HG02623 (cell line): ENCODE measurements at regions not wholly inside any gene's neighbourhood (a gene's known extent, or its start where the extent isn't known, plus 50 kb on each side); places are given as distances from the start of the nearest gene placed in this dataset.
"Not testable (repeated sequence)": the region's sequence is repeated elsewhere in the genome, so short reads cannot be mapped to it uniquely, and the experiment has no call there.

Source experiments
- ATAC-seq: cut with Tn5 transposase; IDR thresholded peaks from one replicate; pipeline ENCODE4 v1.9.1; 2021; ENCODE audit warnings: moderate library complexity; ENCODE audit not compliant: unreplicated experiment

DNA sequence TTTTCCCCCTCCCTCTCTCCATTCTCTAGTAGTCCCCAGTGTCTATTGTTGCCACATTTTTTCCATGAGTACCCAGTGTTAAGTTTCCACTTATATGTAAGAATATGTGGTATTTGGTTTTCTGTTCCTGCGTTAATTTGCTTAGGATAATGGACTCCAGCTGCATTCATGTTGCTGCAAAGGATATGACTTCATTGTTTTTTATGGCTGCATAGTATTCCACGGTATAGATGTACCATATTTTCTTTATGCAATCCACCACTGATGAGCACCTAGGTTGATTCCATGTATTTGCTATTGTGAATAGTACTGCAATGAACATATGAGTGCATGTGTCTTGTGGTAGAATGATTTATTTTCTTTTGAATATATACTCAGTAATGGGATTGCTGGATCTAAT lies 77.4 kb upstream of the MEGF10 start:
- no peak for ATAC-seq

DNA sequence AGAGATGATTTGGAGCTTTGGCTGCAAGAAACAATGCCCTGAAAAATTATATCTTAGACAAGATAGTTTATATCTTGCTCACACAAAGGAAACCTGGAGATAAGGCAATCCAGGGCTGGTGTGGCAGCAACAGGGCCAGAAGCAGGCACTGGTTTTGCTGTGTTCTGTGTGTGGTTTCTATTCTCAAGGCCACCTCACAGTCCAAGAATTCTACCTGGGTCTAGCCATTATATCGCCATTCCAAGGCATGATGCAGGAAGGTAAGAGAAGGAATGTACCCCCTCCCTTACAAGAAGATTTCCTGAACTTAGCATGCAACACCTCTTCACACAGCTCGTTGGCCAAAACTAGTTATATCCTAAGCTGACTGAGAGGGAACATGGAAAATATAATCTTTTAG lies 74.5 kb upstream of the MEGF10 start:
- ATAC-seq: no peak

DNA sequence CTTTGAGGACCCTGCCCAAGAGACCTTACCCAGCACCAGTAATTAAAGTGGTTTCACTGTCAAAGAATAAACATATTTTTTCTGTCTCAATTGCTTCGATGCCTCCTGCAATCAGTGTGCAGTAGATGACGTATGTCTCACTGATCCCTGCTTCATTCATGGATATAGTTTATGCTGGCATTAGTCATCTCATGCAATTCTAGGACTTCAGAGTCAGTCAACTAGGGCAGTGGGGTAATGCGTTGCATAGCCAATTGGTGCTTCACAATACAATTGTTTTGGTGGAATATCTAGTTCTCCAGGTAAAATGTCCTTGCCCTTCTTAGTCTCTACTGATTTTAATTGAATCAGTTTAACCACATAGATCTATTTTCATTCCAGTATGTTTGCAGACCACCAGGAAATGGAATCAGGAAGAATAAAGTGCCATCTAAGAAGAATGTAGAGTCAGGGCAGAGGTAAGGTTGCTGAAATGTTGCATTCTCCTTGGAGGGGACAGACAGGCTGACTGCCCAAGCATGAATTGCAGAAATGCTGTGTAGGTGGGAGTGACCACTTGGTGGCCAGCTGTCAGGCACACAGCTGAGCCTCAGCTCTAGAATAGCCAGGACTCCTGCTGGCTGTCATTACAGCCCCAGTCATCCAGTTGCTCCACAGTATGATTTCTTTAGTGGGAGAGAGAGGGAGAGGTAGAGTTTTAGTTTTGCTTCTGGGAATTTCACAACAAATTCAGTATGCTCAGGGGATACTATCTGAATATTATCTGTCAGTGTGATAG lies 73.5 kb upstream of the MEGF10 start:
- no peak for ATAC-seq

DNA sequence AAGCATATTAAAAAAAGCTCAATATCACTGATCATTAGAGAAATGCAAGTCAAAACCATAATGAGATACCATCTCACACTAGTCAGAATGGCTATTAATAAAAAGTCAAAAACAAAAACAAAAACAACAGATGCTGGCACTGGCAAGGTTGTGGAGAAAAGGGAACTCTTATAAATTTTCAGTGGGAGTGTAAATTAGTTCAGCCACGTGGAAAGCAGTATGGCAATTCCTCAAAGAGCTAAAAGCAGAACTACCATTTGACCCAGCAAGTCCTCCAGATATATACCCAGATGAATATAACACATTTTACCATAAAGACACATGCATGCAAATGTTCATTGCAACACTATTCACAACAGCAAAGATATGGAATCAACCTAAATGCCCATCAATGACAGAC lies 68.7 kb upstream of the MEGF10 start:
- not testable (repeated sequence) for ATAC-seq

DNA sequence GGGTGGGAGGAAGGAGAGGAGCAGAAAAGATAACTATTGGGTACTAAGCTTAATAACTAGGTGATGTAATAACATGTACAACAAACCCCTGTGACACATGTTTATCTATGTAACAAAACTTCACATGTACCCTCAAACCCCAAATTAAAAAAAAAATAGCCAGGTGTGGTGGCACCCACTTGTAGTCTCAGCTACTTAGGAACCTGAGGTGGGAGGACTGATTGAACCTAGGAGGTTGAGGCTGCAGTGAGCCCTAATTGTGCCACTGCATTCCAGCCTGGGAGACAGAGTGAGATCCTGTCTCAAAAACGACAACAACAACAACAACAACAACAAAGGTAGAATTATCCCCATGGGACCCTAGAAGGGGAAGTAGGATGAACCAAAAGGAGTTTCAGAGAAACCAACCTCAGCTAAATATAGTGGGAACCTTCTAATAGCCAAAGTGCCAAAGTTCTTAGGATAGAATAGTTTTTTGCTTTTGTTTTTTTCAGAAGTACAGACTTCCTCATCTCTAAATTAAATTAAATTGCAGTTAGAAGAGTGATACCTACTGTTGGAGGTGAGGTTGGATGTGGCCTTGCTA lies 67.9 kb upstream of the MEGF10 start:
- ATAC-seq: peak; percentile 62

DNA sequence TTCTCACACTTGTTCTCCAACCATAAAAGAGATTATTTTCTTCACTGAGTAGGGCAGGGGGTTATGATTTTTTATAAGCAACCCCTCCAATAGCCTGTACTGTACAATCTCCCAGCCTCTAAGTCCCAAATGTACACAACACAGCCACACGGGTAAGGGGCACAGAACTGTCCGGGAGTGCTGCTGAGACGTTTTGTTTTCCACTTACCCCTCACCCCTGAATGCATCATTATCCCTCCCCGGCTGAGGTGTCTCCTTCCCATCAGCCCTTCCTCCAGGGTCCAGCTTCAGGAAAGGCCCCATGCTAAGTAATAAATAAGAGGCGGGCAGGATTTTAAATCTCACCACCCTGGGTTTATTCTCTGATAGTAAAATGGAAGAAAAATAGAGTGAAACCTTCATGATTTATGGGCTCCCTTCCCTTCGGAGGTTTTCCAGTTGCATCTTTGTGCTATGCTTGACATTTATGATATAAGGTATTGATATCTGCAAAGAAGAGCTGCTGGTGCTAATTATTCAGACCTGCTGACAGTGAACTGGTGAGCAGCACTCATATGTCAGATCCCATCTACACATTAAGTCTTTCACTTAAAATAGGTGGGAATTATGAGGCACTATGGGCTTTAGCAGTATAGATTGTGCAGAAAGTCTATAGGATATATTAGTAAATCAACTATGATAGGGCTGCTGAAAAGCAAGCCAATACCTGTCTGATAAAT lies 67.2 kb upstream of the MEGF10 start:
- ATAC-seq: no peak

DNA sequence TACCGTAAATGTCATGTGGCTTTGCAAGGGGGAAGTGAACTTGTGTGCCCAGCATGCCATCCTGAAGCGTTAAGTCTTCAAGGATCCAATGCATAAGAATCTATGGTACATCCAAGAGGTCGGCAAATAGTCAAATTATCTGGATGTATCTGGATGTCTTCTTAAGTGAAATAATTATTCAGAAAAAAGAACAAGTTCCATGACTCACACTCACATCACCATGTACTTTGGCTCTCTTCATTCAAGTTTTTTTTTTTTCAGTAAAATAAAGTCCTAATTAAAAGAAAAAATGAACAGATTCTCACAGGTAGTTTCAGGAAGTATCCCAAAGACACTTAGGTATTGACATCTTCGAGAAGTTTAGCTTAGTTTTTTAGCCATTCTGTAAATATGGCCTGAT lies 62.7 kb upstream of the MEGF10 start:
- ATAC-seq: no peak

DNA sequence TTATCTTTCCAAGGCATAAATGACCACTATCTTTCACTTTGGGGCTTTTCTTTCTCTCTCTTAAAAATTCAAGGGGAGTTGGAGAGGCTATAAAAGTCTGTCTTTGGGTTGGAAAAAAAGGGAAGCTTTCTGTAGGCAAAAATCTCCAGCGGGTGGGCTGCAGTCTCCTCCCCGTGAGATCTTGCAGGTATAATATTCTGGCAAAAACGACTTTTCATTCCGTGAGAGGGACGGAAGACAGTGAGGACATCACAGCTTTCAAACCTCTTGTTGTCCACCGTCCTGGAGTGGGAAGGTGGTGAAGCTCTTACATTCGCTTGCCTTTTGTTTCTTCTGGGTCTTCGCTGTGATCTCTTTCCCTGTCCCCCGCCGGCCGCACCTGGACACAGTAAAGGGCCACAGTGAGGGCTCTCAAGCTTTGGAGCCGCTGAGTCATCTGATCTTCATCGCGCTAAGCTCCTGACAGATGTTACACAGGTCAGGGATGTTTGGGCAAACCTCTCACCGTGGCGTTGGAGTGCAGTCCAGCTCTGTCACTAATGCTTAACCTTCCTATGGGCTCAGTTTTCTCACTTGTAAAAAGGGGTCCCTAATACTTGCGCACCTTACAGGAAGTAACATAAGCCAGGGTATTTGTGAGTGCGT lies 61.9 kb upstream of the MEGF10 start:
- ATAC-seq: no peak

DNA sequence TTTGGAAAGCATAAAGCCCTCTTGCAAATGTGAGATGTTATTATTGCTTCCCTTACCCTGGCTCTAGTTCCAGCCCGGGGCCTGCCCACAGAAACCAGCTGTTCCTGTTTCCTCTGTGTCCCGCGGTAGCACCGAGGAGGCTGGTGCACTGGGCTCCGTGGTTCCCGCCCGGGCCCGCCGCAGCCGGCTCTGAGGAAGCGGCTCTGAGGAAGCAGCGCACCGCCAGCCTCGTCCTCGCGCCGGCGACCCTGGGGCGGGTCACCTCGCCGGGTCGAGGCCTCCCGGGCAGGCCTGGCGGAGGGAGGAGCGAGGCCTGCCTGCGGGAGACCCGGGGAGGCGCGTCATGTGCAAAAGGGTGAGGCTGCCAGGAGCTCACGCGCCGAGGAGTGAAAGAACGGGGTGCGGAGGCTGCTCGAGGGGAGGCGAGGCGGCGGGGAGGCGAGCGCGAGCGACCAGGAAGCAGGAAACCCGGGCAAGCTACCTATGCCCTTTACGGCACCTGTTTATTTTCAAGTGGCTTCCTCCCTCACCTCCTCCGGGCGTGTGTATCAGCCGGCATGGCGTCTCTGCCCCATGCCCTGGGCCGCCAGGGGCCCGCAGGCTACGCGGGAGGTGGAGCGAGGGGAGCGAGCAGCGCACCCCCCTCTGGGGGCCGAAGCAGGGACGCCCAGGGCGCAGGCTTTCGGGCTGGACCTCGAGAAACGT lies 61.3 kb upstream of the MEGF10 start:
- peak; percentile 78 for ATAC-seq

DNA sequence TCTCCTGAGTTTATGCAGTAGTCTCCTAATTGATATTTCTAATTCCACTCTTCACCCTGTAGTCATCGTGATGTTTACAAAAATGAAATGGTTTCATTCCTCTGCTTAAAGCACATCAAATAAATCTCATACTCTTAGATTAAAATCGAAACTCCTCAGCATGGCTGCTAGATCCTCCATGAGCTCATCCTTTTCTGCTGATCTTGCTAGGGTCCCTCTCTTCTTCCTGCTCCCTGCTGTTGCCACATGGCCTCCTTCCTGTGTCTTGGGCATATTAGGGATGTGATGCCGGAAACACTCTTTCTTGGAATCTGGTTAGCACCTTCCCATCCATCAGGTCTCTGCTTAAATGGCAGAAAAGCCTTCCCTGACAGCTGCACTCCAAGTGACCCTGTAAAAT lies 59.5 kb upstream of the MEGF10 start:
- ATAC-seq: no peak

DNA sequence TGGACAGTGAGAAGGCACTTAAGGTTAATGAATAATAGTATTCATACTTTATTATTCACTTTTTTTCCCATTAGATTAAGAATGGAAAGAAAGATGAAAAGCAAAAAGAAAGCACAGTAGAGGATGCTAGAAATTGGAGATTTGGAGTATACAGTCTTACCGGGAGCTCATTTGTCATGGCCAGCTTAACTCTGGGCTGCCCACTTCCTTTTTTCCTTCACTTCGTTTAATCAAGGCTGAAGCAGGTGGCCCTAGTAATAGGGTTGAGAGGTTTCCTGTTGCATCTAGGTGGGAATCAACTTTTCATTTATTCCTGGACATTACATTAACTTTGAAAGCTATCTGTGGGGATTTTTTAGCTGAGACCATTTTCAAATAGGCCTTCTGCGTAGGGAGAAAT lies 57.0 kb upstream of the MEGF10 start:
- no peak for ATAC-seq

DNA sequence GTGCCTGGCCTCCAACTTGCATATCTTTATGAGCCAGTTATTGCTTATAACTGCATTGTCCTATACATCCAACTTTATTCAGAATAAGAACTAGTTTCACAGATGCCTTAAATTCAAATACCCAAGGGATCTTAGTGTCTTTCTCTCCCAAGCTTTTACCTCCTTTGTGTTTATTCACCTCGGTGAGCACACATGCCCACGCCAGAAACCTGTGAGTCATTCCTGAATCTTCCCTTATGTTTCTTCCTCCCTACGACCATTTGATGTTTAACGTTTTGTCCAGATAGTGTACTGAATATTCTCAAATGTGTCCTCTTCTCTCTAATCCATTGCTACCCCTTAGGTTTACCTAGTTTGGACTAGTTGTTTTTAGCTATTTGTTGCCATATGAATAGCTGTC lies 55.5 kb upstream of the MEGF10 start:
- no peak for ATAC-seq

DNA sequence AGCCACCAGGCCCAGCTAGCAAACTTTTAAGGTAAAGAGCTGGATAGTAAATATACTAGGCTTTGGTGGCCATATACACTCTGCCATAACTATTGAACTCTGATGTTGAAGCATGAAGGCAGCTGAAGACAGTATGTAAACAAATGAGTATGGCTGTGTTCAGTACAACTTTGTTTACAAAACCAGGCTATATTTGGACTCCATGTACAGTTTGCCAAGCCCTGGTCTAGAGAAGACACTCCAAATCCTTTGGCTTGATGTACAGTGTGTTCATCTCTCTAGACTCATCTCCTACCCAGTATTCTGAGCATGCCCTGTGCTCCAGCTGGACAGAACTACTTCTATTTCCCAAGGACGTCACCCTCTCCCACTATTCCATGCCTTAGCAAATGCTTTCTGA lies 54.3 kb upstream of the MEGF10 start:
- ATAC-seq: no peak
